NCI-H187 (cell line): ENCODE measurements at regions not wholly inside any gene's neighbourhood (a gene's known extent, or its start where the extent isn't known, plus 50 kb on each side); places are given as distances from the start of the nearest gene placed in this dataset.
"Not testable (repeated sequence)": the region's sequence is repeated elsewhere in the genome, so short reads cannot be mapped to it uniquely, and the experiment has no call there.

Experiments
- DNase-seq, 2 experiments: peaks; one replicate each; lab custom pipeline; 2025; lab: John Stamatoyannopoulos, UW

GRCh38 chr2:126952216-126952615, 53.5 kb downstream of the TEX51 start:
- DNase-seq = no peak

DNA sequence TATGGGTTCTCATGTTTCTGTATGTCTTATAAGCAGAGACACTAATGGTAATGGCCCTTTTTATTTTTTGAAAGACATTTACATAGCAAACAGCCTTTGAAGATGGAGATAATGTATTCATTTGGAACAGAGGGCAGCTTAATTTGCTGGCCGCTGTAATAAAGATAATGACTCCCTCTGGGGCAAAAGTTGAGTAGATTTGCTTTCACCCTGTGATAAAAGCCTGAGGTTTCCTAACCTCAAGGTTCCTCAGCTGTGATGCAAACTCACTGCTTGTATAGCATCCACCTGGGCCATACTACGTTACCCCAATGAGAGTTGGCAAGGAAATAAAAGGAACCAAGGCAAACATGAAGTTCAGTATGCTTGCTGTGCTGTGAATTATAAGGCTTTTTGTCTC, 54.8 kb downstream of the TEX51 start:
- no peak for DNase-seq

- no peak for DNase-seq
These were observed 56.1 kb downstream of the TEX51 start for GRCh38 chr2:126954831-126955230.

GRCh38 chr2:126956773-126957172, 58.1 kb downstream of the TEX51 start:
- not testable (repeated sequence) for DNase-seq

GRCh38 chr2:126963390-126963789, 64.7 kb downstream of the TEX51 start:
- DNase-seq = no peak

GRCh38 chr2:126966601-126967000, 67.9 kb downstream of the TEX51 start:
- DNase-seq = no peak

- peak; percentile 57 to 66 for DNase-seq
These were observed 71.9 kb downstream of the TEX51 start for GRCh38 chr2:126970583-126970982.

- DNase-seq = no peak
These were observed 72.4 kb downstream of the TEX51 start for GRCh38 chr2:126971162-126971480.

GRCh38 chr2:126971481-126972278, 73.0 kb downstream of the TEX51 start:
- DNase-seq = peak in 1 of 2 experiments; percentile 22

GRCh38 chr2:126972279-126972626, 73.6 kb downstream of the TEX51 start:
- no peak for DNase-seq

DNA sequence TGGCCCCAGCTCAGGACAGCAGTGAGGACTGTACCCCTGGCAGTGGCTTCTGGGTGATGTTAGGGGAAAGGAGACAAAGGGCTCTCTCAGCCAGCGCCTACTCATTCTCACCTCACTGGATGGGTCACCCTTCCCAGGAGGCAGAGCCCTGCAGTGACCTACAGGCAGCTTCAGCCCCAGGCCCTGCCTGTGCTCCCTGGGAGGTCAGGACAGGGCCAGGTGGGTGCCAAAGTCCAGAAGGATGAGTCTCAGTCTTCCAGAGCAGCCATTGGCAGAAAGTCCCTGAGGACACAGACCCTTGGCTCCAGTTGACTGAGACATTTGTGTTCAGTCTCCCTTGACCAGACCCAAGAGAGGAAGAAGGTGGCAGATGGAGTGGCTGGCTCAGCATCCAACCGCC, 75.1 kb downstream of the TEX51 start:
- DNase-seq = no peak

DNA sequence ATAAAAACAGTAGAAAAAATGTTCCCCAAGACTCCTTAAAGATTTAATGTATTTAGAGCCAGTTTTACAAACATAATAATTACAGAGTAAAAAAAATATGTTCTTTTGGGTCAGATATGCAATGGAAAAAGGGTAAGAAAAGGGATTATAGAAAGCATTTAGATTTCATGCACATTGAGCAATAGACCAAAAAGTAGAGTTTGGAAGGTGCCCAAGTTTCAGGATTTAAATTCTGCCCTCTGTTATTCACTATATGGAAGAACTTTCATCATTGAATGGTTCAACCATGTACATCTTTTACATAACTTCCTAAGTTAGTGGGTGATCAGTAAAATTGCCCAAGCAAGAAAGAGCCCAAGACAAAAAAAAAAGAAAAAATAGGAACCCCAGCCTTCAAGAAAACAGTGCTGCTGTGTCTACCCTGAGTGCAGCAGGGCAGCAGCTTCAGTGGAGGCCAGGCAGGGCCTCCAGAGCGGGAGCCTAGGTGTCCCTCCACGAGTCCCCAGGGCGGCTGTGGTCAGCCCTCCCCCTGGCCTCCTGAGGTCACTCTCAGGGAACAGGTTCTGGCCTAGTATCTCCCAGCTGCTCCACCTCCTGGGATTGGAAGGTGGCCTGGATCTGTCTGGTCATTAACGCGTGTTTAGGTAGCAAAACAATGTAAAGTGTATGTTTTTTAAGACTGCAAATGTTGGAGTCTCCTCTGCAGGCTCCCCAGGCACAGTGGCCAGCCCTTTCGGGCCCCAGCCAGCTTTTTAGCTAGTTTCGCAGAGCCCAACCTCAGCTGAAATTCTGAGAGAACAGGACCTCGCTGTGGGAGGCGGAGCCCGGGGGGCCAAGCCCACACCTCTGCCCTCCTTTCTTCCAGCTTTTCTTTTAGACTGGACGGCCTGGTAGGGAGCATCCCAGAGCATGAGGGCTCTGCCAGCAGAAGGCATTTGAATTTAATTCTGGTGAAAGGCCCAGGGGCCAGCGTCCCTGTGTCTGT, 77.3 kb downstream of the TEX51 start:
- no peak for DNase-seq

DNA sequence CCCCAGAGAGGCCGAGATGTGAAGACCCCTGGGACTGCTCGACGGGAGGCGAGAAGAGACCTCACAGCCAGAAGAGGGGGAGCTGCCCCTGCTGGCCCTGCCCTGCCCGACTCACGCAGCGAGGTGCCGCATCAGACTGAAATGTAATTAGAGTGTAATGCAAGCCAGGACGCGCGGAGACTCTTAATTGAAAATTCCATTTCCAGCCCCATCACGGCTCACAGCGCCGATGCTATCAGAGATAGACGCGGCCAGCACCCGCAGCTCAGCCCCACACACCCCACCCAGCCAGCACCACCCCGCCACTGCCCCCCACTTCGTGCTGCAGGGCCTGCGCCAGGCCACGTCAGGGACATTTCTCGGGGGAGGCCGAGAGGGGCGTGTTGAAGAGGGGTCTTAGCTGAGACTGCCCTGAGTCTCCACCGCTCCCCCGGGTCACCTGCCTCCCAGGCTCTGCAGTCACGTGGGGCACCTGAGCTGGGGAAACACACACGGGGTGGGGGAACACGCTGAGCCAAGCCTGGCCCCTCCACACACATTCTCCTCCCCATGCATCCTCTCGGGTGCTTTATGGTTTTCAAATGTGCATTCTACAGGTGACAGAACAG, 78.1 kb downstream of the TEX51 start:
- DNase-seq = no peak

- DNase-seq = no peak
These were observed 79.6 kb downstream of the TEX51 start for GRCh38 chr2:126978333-126978732.

- DNase-seq = no peak
These were observed 80.6 kb downstream of the TEX51 start for GRCh38 chr2:126979039-126980003.

- DNase-seq = no peak
These were observed 82.8 kb downstream of the TEX51 start for GRCh38 chr2:126981476-126981875.

GRCh38 chr2:126982935-126983334, 84.2 kb downstream of the TEX51 start:
- DNase-seq = no peak

DNA sequence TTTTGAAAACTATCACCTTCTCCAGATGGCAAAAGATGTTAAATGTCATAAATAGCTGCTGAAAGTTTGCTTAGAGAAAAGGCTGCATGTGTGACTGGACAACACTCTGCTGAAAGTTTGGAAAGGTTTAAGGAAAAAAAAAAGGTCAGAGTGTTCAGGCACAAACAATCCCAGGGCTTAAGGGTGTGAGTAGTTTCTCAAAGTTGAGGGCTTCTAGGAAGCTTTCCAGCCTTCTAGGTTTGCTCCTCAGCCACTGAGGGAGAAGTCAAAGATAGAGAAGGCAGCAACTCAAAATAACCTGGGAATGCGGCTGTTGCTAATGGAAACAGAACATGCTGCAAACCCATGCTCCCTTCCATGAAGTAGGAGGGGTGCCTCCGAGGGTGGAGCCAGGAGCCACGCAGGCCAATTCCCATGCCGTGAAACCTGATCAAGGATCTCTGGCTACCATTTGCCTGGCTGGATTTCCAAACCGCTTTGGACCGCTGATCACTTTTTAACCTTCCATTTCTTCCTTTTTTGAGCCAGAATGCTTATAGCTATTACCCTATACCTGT, 88.0 kb downstream of the TEX51 start:
- no peak for DNase-seq

GRCh38 chr2:126988482-126988881, 89.8 kb downstream of the TEX51 start:
- no peak for DNase-seq

GRCh38 chr2:126989064-126989463, 90.4 kb downstream of the TEX51 start:
- not testable (repeated sequence) for DNase-seq

DNA sequence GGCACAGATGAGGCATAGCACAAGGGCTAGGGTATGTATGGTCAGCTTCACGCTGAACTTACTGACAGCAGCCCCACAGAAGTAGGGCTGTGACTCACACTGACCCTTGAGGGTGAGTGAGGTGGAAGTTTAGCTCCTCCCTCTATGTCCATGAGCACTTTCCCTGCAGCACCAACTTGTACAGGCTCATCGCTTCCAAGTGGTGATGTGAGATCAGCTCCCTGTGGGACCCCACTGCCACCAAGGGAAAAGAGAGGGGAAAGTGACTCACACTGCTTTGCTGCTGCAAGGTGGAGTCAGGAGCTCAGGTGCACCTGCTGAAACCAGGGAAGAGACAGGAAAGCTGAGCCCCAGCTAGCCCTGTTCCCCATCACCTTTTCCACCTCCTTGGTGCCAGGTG, 91.5 kb downstream of the TEX51 start:
- no peak for DNase-seq
